HEK293 (cell line): ENCODE measurements at regions not wholly inside any gene's neighbourhood (a gene's known extent, or its start where the extent isn't known, plus 50 kb on each side); places are given as distances from the start of the nearest gene placed in this dataset.
A peak's percentile ranks its signal among the peaks of the same experiment; 100 is the strongest.

ENCODE experiments used
- CTCF ChIA-PET: fragments of 350-600 bp; formaldehyde crosslinking; extraction: SDS; loops from one replicate; lab custom pipeline; 2021; ENCODE audit warnings: antibody characterized with exemption; lab: Yijun Ruan, JAX
- POLR2A ChIA-PET: fragments of 300-600 bp; formaldehyde crosslinking; extraction: SDS; loops from one replicate; lab custom pipeline; 2020; ENCODE audit warnings: antibody characterized with exemption, inconsistent platforms; lab: Yijun Ruan, JAX
- H3K27ac ChIP-seq: fragments of 200-500 bp; sonication (Bioruptor generic); 2 replicates; pipeline ENCODE4 v1.5.1; 2014; ENCODE audit warnings: low read depth, low read length, control low read depth, inconsistent platforms; ENCODE audit errors: extremely low read depth
- H3K36me3 ChIP-seq, 2 experiments: fragments of 200-500 bp in 1 of 2; sonication (Bioruptor generic) in 1 of 2; 1 replicate in 1 of 2; 2 replicates in 1 of 2; pipeline ENCODE4 v1.5.1; 2014 to 2017; ENCODE audit warnings: inconsistent platforms in 2 of 2, low read length in 2 of 2; ENCODE audit not compliant: control insufficient read depth in 2 of 2, insufficient read depth in 1 of 2
- H3K4me1 ChIP-seq: fragments of 200-500 bp; sonication (Bioruptor generic); 2 replicates; pipeline ENCODE4 v1.5.1; 2014; ENCODE audit warnings: mild to moderate bottlenecking, low read length, inconsistent platforms; ENCODE audit not compliant: control insufficient read depth, insufficient read depth
- H3K4me3 ChIP-seq: 2 replicates; pipeline ENCODE4 v1.5.1; 2011; ENCODE audit warnings: low read depth, mild to moderate bottlenecking, control low read depth, low read length, moderate library complexity
- H3K9me3 ChIP-seq: fragments of 200-500 bp; sonication (Bioruptor generic); 2 replicates; pipeline ENCODE4 v1.5.1; 2014; ENCODE audit warnings: low read depth, low read length, inconsistent platforms; ENCODE audit not compliant: control insufficient read depth, insufficient read depth
- BCL6B ChIP-seq: fragments of 450-650 bp; formaldehyde crosslinking; IDR thresholded peaks from 2 replicates; pipeline ENCODE4 v1.5.1; 2017; ENCODE audit warnings: missing biosample characterization, missing genetic modification characterization
- EGR2 ChIP-seq: fragments of 450-650 bp; formaldehyde crosslinking; IDR thresholded peaks from 2 replicates; pipeline ENCODE4 v1.5.1; 2016; ENCODE audit warnings: low read depth, missing biosample characterization, missing genetic modification characterization
- HIC1 ChIP-seq: fragments of 450-650 bp; formaldehyde crosslinking; IDR thresholded peaks from 2 replicates; pipeline ENCODE4 v1.5.1; 2016; ENCODE audit warnings: missing biosample characterization, missing genetic modification characterization
- HOXC10 ChIP-seq: sonication (generic); formaldehyde crosslinking; IDR thresholded peaks from 2 replicates; pipeline ENCODE4 v1.8.1; 2023; ENCODE audit warnings: mild to moderate bottlenecking, missing genetic modification reagents
- HOXD13 ChIP-seq: sonication (generic); formaldehyde crosslinking; IDR thresholded peaks from 2 replicates; pipeline ENCODE4 v1.8.0; 2022; ENCODE audit warnings: missing genetic modification reagents, borderline replicate concordance
- INSM2 ChIP-seq: fragments of 450-650 bp; formaldehyde crosslinking; IDR thresholded peaks from 2 replicates; pipeline ENCODE4 v1.5.1; 2016; ENCODE audit warnings: missing biosample characterization, missing genetic modification characterization
- KLF10 ChIP-seq: fragments of 450-650 bp; IDR thresholded peaks from 2 replicates; pipeline ENCODE4 v1.5.1; 2018; ENCODE audit warnings: missing biosample characterization, mild to moderate bottlenecking, missing genetic modification characterization
- MEIS1 ChIP-seq: sonication (generic); formaldehyde crosslinking; IDR thresholded peaks from 2 replicates; pipeline ENCODE4 v1.8.1; 2022; ENCODE audit warnings: missing genetic modification reagents, mild to moderate bottlenecking, borderline replicate concordance
- PRDM1 ChIP-seq: fragments of 450-650 bp; formaldehyde crosslinking; IDR thresholded peaks from 2 replicates; pipeline ENCODE4; 2016; ENCODE audit warnings: missing biosample characterization, missing genetic modification characterization
- PRDM10 ChIP-seq: fragments of 450-650 bp; formaldehyde crosslinking; IDR thresholded peaks from 2 replicates; pipeline ENCODE4 v1.5.1; 2016; ENCODE audit warnings: missing biosample characterization, missing genetic modification characterization
- SP3 ChIP-seq: fragments of 450-650 bp; formaldehyde crosslinking; IDR thresholded peaks from 2 replicates; pipeline ENCODE4 v1.5.1; 2016; ENCODE audit warnings: missing biosample characterization, missing genetic modification characterization
- SP7 ChIP-seq: fragments of 450-650 bp; formaldehyde crosslinking; IDR thresholded peaks from 2 replicates; pipeline ENCODE4 v1.5.1; 2016; ENCODE audit warnings: missing biosample characterization, missing genetic modification characterization
- ZBTB17 ChIP-seq: fragments of 450-650 bp; formaldehyde crosslinking; IDR thresholded peaks from 2 replicates; pipeline ENCODE4 v1.5.1; 2016; ENCODE audit warnings: missing biosample characterization, missing genetic modification characterization
- ZFP3 ChIP-seq: fragments of 450-650 bp; formaldehyde crosslinking; IDR thresholded peaks from 2 replicates; pipeline ENCODE4 v1.5.1; 2016; ENCODE audit warnings: low read depth, missing biosample characterization, missing genetic modification characterization
- ZNF10 ChIP-seq: fragments of 450-650 bp; formaldehyde crosslinking; IDR thresholded peaks from 2 replicates; pipeline ENCODE4 v1.5.1; 2017; ENCODE audit warnings: missing biosample characterization, missing genetic modification characterization
- ZNF2 ChIP-seq: fragments of 450-650 bp; formaldehyde crosslinking; IDR thresholded peaks from 2 replicates; pipeline ENCODE4 v1.5.1; 2016; ENCODE audit warnings: missing biosample characterization, missing genetic modification characterization
- ZNF214 ChIP-seq: fragments of 450-650 bp; formaldehyde crosslinking; IDR thresholded peaks from 2 replicates; pipeline ENCODE4 v1.5.1; 2017; ENCODE audit warnings: missing biosample characterization, mild to moderate bottlenecking, missing genetic modification characterization, borderline replicate concordance
- ZNF341 ChIP-seq: fragments of 450-650 bp; formaldehyde crosslinking; IDR thresholded peaks from 2 replicates; pipeline ENCODE4; 2016; ENCODE audit warnings: low read depth, missing biosample characterization, missing genetic modification characterization
- ZNF404 ChIP-seq: fragments of 450-650 bp; formaldehyde crosslinking; IDR thresholded peaks from 2 replicates; pipeline ENCODE4 v1.5.1; 2017; ENCODE audit warnings: missing biosample characterization, missing genetic modification characterization
- ZNF423 ChIP-seq: fragments of 450-650 bp; formaldehyde crosslinking; IDR thresholded peaks from 2 replicates; pipeline ENCODE4 v1.5.1; 2016; ENCODE audit warnings: missing biosample characterization, missing genetic modification characterization
- ZNF585B ChIP-seq: fragments of 450-650 bp; formaldehyde crosslinking; IDR thresholded peaks from 2 replicates; pipeline ENCODE4 v1.5.1; 2016; ENCODE audit warnings: missing biosample characterization, missing genetic modification characterization
- ZNF677 ChIP-seq: fragments of 450-650 bp; IDR thresholded peaks from 2 replicates; pipeline ENCODE4 v1.5.0; 2018; ENCODE audit warnings: missing biosample characterization, mild to moderate bottlenecking, missing genetic modification characterization, moderate library complexity
- ZSCAN18 ChIP-seq: fragments of 450-650 bp; formaldehyde crosslinking; IDR thresholded peaks from 2 replicates; pipeline ENCODE4 v1.5.1; 2016; ENCODE audit warnings: missing biosample characterization, missing genetic modification characterization
- ZSCAN5A ChIP-seq: fragments of 450-650 bp; formaldehyde crosslinking; IDR thresholded peaks from 2 replicates; pipeline ENCODE4 v1.5.1; 2016; ENCODE audit warnings: missing biosample characterization, missing genetic modification characterization

- no peak for TF ChIP-seq ZSCAN5A (tag by site-specific recombination)
- no peak for TF ChIP-seq EGR2 (tag by site-specific recombination)
- TF ChIP-seq INSM2: no peak
- TF ChIP-seq BCL6B (tag by site-specific recombination): no peak
- no peak for TF ChIP-seq ZNF677
- no peak for TF ChIP-seq ZNF423 (tag by site-specific recombination)
- no peak for TF ChIP-seq KLF10
- no peak for TF ChIP-seq ZNF585B
- TF ChIP-seq ZNF404 (tag by site-specific recombination): no peak
- TF ChIP-seq, all 188 proteins: peak for 0
Measured at GRCh38 chr1:194026422-194026821, 840.0 kb upstream of the B3GALT2 start (continued).

- CTCF ChIA-PET: interaction anchor here (0.7 kb wide), 1 partner anchor 107 kb away, joined by 3 read pairs; no protein-coding TSS in a partner anchor
- H3K9me3 ChIP-seq: no peaks in the 10 kb centered on the region
- no peak overlapping the region for H3K4me3 ChIP-seq
- no peak overlapping the region for H3K27ac ChIP-seq
- TF ChIP-seq ZFP3 (tag by site-specific recombination) (no peak), ZBTB17 (no peak), HIC1 (tag by site-specific recombination) (peak; percentile 49; the same call in 1 of the 2 replicates), ZNF341 (tag by site-specific recombination) (no peak), ZNF214 (tag by site-specific recombination) (no peak), PRDM1 (no peak), HOXC10 (CRISPR knock-in tag) (no peak)
- H3K4me1 ChIP-seq: no peaks in the 10 kb centered on the region
- no peaks in the 10 kb centered on the region for H3K36me3 ChIP-seq
- POLR2A ChIA-PET: no interaction called here
Measured at GRCh38 chr1:194024659-194025058, 838.2 kb upstream of the B3GALT2 start.

- no peaks in the 10 kb centered on the region for H3K4me1 ChIP-seq
- POLR2A ChIA-PET: no interaction called here
- H3K36me3 ChIP-seq: no peaks in the 10 kb centered on the region
- CTCF ChIA-PET: no interaction called here
- H3K27ac ChIP-seq: no peak overlapping the region
- no peak overlapping the region for H3K4me3 ChIP-seq
- H3K9me3 ChIP-seq: no peaks in the 10 kb centered on the region
- TF ChIP-seq ZNF2 (tag by site-specific recombination) (no peak), SP3 (no peak), MEIS1 (CRISPR knock-in tag) (no peak), ZNF10 (tag by site-specific recombination) (no peak), SP7 (no peak), HOXD13 (CRISPR knock-in tag) (no peak), ZFP3 (tag by site-specific recombination) (no peak), ZSCAN18 (tag by site-specific recombination) (no peak), PRDM10 (tag by site-specific recombination) (no peak)
Measured at GRCh38 chr1:194014014-194014413, 827.6 kb upstream of the B3GALT2 start.
